NCI-H2227 treated with DMSO at 0.1 percent for 48 hours (cell line): ENCODE measurements at regions not wholly inside any gene's neighbourhood (a gene's known extent, or its start where the extent isn't known, plus 50 kb on each side); places are given as distances from the start of the nearest gene placed in this dataset.

ENCODE experiments used
- DNase-seq: peaks from one replicate; lab custom pipeline; 2025; lab: John Stamatoyannopoulos, UW

GRCh38 chr14:53613404-53614253 is 343.0 kb downstream of the BMP4 start:
- DNase-seq: no peak

- no peak for DNase-seq
Observed at GRCh38 chr14:53610947-53611346, 345.7 kb downstream of the BMP4 start.

GRCh38 chr14:53609009-53609408 is 347.6 kb downstream of the BMP4 start:
- no peak for DNase-seq

DNA sequence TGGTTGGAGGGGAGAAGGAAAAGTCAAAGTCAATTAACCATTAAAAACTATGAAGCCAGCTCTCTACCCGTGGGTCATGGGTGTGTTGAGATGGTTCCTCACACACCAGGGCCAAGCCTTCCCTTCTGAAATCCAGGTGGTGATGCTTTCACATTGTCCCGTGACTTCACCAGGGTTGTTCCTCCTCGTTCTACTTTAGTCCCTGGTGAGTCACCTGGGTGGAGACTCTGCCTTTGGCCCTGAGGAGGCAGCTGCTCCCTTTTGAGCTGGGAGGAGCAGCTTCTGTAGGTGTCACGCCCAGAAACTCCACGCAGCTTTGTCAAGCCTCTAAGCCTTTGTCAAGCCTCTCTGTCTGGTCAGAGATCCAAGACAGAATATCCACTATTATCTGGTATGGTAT is 348.3 kb downstream of the BMP4 start:
- no peak for DNase-seq

GRCh38 chr14:53606203-53606602 is 350.4 kb downstream of the BMP4 start:
- DNase-seq: no peak

GRCh38 chr14:53605562-53605961 is 351.1 kb downstream of the BMP4 start:
- DNase-seq: no peak

DNA sequence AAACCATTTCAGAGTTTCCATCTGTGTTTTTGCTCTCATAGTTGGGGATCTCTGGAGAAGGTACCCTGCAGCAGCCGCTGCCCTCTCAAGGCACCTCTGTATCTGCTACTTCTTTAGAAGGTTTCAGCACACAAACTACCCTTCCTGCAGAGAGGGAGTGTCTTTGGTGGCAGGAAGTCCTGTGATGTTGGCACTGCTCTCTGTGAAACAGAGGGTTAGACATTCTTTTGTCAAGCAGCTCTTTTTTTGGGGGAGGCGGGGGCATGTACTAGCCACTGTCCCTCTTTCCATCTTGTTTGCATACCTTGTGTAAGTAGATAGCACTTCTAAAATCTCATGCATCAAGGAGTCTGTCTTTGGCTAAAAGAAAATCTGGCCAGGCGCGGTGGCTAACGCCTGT is 352.6 kb downstream of the BMP4 start:
- no peak for DNase-seq

- DNase-seq: no peak
Observed at GRCh38 chr14:53601409-53601808, 355.2 kb downstream of the BMP4 start.

GRCh38 chr14:53599221-53599945 is 357.2 kb downstream of the BMP4 start:
- no peak for DNase-seq

DNA sequence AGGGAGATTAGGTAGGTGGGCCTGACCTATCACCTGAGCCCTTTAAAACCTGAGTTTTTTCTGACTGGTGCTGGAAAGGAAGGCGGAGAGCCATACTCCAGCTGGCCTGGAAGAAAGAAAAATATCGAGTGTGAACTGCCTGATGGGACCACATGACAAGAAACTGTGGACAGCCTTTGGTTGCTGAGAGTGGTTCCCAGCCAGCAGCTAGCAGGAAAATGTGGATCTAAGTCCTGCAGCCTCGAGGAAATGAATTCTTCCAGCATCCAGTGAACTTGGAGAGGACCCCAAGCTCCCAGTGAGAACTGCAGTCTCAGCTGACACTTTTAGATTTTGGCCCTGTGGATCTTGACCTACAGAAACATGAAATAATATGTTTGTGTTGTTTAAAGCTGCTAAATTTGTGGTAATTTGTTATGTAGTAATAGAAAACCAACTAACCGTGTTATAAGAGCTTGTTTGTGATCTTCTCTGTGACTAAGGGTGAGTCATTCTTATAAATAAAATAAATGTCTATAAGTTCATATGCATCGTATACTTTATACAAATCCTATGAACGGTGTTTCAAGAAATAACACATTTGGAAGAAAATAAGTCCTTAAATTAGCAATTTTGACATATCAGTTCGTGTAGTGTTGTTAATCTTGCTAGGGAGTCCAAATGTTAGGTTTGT is 359.6 kb downstream of the BMP4 start:
- no peak for DNase-seq

DNA sequence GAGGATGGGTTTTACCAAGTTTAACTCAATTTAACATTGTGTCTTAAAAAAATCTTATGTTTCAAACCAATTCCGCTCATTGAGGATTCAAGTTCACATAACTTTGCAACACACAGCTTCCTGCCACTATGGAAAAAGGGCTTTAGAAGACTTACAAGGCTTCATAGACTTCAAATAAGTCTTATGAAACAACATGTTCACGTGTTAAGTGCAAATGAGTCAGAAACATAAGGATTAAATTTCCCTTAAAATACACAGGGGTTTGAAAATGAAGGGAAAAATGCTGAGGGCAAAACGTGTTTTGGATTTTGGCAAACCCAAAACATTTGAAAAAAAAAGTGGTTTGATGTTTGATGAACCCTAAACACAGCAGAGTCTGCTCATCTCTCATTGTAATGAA is 364.8 kb downstream of the BMP4 start:
- no peak for DNase-seq

DNA sequence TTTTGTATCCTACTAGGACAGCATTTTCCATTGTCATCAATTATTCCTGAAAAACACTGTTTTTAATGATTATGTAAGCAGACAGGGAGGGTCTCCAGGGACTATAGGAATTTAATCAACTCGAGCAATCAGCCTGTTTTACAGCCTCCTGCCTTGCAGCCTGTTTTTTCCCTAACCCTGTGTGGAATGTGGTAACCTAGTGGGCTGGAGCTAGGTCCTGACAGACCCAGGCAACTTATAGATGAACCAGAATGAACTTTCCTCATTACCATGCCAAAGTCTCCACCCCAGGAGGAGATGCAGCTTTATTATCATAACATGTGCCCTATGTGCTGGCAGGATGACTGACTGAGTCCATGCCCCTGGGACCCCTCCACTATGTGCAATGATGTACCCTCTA is 375.1 kb downstream of the BMP4 start:
- DNase-seq: no peak

DNA sequence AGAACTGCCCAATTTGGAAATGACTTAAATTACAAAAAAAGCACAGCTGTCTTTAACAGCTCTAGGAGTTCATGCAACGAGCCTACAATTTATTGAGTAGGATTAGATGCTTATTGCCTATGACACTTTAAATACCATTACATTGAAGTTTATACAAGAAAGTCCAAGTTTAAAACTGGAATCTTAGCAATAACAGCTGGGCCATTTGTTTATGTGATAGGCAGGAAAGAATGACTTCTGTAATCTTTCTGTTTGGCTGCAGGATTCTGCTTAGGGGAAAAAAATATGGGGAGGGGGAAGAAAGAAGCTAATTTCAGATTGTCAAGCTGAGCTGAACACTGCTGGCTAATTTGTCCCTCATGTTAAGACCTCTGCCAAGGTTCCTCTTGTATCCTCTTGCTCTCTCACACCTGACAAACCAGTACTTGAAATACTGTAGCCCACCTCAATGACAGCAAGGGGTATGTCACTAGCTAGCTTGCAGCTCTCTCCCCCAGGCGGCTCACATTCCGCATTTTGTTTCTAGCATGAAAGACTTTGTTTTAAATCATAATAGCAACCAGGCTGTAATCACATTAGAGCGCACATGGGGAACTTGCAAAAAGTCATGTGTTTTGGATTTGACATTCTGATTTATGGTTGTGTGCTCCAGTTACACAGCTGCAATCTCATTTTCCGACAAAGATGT is 384.8 kb downstream of the BMP4 start:
- DNase-seq: no peak

GRCh38 chr14:53570411-53571387 is 385.9 kb downstream of the BMP4 start:
- DNase-seq: no peak

DNA sequence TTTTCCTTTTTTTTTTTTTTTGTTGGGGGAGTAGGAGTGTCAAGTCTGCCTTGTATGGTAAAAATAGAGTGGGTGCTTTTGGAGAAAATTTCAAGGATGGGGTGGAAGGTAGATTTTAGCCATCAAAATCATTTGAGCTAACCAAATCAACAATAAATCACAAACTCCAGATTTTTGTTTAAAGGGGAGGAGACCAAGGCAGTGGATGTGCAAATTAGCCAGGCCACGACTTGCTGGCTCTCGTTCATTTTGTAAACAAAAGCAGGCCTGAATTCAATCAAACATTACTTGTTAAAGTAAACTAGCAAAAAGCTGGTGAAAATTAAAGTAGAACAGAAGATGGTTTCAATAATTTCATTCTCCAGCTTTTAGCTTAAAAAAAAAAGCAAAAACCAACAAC is 387.2 kb downstream of the BMP4 start:
- no peak for DNase-seq

- no peak for DNase-seq
Observed at GRCh38 chr14:53567236-53567780, 389.3 kb downstream of the BMP4 start.

- DNase-seq: no peak
Observed at GRCh38 chr14:53564870-53565269, 391.8 kb downstream of the BMP4 start.

GRCh38 chr14:53563628-53564027 is 393.0 kb downstream of the BMP4 start:
- no peak for DNase-seq

DNA sequence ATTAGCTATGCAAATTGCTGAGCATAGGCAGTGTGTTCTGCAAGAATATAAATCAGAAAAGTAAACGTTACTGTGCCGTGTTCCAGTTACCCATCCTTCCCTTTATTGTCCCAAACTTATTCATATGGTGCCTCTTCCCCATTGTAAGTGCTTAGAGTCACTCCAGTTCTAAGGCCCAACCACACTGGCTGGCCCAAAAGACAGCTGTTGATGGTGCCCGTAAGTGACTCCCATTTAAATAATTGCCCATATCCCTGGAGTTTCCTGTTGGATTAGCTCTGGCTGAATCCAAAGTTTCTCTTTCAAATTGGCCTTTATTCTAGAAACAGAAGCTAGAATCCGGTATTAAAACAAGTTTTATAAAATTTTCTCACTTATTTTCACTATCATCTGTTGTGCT is 400.1 kb upstream of the DDHD1 start:
- DNase-seq: no peak

DNA sequence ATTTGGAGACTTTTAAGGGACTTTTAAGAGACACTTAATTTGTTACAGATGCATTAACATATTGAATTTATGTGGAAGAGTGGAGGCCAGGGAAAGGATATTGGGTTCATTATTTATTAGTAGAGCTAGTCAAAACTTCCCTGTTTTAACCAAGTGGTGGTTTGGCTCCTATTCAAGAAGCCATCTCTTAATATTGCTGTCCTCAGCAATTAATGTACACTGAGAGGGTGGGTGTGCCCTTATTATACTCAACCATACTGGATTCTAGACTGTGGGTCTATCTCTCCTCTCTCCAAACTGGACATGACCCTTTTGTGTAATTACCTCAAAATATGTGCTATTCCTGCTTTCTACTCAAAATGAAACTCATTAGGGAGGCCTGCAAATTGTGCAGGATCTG is 398.7 kb upstream of the DDHD1 start:
- DNase-seq: no peak

DNA sequence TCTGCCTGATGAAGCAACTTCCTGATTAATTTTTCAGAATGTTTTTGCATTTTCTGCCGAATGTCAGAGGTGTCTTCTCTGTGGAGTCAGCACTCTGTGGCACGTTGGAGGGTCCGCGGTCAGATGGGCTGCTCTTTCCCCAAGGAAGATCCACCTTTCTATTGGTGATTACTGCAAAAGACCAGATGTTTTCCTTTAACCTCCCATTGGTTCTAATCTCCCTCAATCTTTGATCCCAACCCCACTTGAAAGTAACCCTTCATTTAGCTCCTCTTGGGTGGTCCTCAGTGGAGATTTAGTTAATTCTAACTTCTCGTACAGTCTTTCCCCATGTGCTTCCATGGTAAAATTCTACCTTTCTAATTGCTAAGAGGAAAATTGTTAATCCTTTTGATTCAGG is 397.7 kb upstream of the DDHD1 start:
- no peak for DNase-seq
